ENCODE measurements at regions not wholly inside any gene's neighbourhood (a gene's known extent, or its start where the extent isn't known, plus 50 kb on each side); places are given as distances from the start of the nearest gene placed in this dataset.

DNA sequence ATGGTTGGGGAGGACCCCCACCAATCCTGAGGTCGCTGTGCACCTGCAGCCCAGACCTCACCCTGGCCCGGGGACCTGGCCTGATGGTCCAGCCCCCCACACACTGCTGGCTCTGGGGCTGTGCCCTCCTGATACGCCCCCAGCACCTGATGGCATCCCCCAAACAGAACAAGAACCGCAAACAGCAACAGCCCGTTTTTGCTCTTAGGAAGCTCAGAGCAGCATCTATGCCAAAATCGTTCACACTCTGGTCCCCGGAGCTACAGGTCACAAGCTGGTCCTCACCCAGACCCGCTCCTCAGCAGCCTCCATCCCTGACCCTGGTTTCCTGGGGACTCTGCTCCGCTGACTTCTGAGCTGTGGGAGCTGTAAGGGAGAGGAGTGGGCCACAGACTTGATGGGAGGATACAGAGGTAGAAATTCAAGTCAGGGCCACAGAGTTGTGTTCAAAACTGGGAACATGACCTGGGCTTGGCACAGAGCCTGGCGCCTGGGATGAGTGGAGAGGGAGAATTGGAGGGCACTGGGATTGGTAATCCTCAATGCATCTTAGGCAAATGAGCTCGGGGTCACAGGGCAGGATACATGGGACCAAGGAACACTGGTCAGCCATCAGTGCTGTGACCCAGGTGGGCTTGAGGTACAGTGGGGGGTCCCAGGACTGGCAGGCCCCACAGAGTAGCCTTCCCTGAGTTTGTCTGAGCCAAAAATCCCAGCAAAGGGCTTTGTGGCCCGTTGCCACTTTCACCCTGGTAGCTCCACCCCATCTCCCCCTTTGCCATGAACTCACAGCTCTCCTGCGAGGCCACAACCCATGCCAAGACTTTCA lies 170.9 kb upstream of the RTL1 start:
- POLR2A ChIA-PET, result no interaction called here
- intact Hi-C loops (cut with micrococcal nuclease), result loop anchor here (5.0 kb wide), 1 partner anchor 82 kb away; no protein-coding TSS in a partner anchor
- RAD21 ChIA-PET (ENCODE audit: low non-redundant PET in 1 of 2, low total read pairs in 2 of 2, uncharacterized antibody in 2 of 2, unreplicated experiment in 2 of 2), result no interaction called here
- H3K9ac ChIP-seq (ENCODE audit: low read length), result peak overlapping the region; percentile 66; the same call in 1 of the 2 replicates
- no peaks in the 10 kb centered on the region for H3K79me2 ChIP-seq (ENCODE audit: insufficient read depth, low read length)
- H3K9me2 ChIP-seq (ENCODE audit: insufficient read depth), result no peaks in the 10 kb centered on the region
- H4K20me1 ChIP-seq (ENCODE audit: insufficient read depth), result no peaks in the 10 kb centered on the region
- no peak overlapping the region for H3K4me3 ChIP-seq (replicated peaks in 1 of 2; ENCODE audit: low read depth in 1 of 2, low read length in 2 of 2)
- CTCF ChIA-PET, result no interaction called here
- H3K27ac ChIP-seq (ENCODE audit: low read depth, low read length), result no peak overlapping the region
- ATAC-seq (no peak), DNase-seq (ENCODE audit: low read depth, low spot score) (no peak)
- H3K4me1 ChIP-seq (ENCODE audit: control insufficient read depth in 1 of 2, insufficient read depth in 2 of 2, low read length in 2 of 2), result peaks cover 18 to 27% of the 10 kb centered on the region in 2 experiments
- peak overlapping the region; percentile 96; the same call in 1 of the 2 replicates for H3K4me2 ChIP-seq (ENCODE audit: low read length)
- no TSS peak for BruUV-seq (replicated peaks)
- no peaks in the 10 kb centered on the region for H3K36me3 ChIP-seq (ENCODE audit: control insufficient read depth in 1 of 2, insufficient read depth in 2 of 2, low read length in 2 of 2)
- no peaks in the 10 kb centered on the region for H3K9me3 ChIP-seq (ENCODE audit: control insufficient read depth in 1 of 2, insufficient read depth in 1 of 2, low read depth in 1 of 2, low read length in 2 of 2)
- no peaks in the 10 kb centered on the region for H3K27me3 ChIP-seq (ENCODE audit: insufficient read depth, low read length)
- no peak overlapping the region for H2AFZ ChIP-seq (ENCODE audit: low read depth, low read length, poor library complexity, severe bottlenecking)
- TF ChIP-seq, protein P1, sequence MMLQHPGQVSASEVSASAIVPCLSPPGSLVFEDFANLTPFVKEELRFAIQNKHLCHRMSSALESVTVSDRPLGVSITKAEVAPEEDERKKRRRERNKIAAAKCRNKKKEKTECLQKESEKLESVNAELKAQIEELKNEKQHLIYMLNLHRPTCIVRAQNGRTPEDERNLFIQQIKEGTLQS (IDR thresholded peaks at IDR 0.05), result no peak
- TF ChIP-seq, protein P2, sequence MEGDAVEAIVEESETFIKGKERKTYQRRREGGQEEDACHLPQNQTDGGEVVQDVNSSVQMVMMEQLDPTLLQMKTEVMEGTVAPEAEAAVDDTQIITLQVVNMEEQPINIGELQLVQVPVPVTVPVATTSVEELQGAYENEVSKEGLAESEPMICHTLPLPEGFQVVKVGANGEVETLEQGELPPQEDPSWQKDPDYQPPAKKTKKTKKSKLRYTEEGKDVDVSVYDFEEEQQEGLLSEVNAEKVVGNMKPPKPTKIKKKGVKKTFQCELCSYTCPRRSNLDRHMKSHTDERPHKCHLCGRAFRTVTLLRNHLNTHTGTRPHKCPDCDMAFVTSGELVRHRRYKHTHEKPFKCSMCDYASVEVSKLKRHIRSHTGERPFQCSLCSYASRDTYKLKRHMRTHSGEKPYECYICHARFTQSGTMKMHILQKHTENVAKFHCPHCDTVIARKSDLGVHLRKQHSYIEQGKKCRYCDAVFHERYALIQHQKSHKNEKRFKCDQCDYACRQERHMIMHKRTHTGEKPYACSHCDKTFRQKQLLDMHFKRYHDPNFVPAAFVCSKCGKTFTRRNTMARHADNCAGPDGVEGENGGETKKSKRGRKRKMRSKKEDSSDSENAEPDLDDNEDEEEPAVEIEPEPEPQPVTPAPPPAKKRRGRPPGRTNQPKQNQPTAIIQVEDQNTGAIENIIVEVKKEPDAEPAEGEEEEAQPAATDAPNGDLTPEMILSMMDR (IDR thresholded peaks at IDR 0.05 in 2 of 3, conservative IDR thresholded peaks at IDR 0.05 in 1 of 3; ENCODE audit: borderline replicate concordance in 1 of 3, insufficient read depth in 1 of 3, low read depth in 2 of 3, low read length in 2 of 3), result no peak
- no peak for TF ChIP-seq YY1 (IDR thresholded peaks at IDR 0.05; ENCODE audit: extremely low read depth, insufficient replicate concordance, low read depth, low read length)
